DOHH2 (cell line): ENCODE measurements at regions not wholly inside any gene's neighbourhood (a gene's known extent, or its start where the extent isn't known, plus 50 kb on each side); places are given as distances from the start of the nearest gene placed in this dataset.

ENCODE experiments used
- H3F3A ChIP-seq: fragments of 200-600 bp; sonication (generic), shearing (Covaris generic); 2 replicates; pipeline ENCODE4 v1.6.0; 2016; ENCODE audit warnings: antibody characterized with exemption, mild to moderate bottlenecking; ENCODE audit not compliant: control insufficient read depth, insufficient read depth
- H3K27ac ChIP-seq: fragments of 200-600 bp; sonication (generic); 2 replicates; pipeline ENCODE4 v1.5.1; 2014; ENCODE audit warnings: low read depth, mild to moderate bottlenecking, low read length, moderate library complexity
- H3K27me3 ChIP-seq: fragments of 200-600 bp; sonication (generic); 2 replicates; pipeline ENCODE4 v1.6.1; 2014; ENCODE audit warnings: mild to moderate bottlenecking, low read length, mixed read lengths; ENCODE audit not compliant: control insufficient read depth
- H3K36me3 ChIP-seq: fragments of 200-600 bp; sonication (generic); 2 replicates; pipeline ENCODE4 v1.6.1; 2014; ENCODE audit warnings: mild to moderate bottlenecking, low read length, moderate library complexity, mixed read lengths; ENCODE audit not compliant: control insufficient read depth
- H3K4me1 ChIP-seq: fragments of 200-600 bp; sonication (generic); 2 replicates; pipeline ENCODE4 v1.6.1; 2014; ENCODE audit warnings: mild to moderate bottlenecking, low read length, mixed read lengths; ENCODE audit not compliant: control insufficient read depth
- H3K4me2 ChIP-seq: fragments of 200-600 bp; sonication (generic); 2 replicates; pipeline ENCODE4 v1.6.0; 2014; ENCODE audit warnings: mild to moderate bottlenecking, low read length, moderate library complexity
- H3K4me3 ChIP-seq: fragments of 200-600 bp; sonication (generic); 2 replicates; pipeline ENCODE4 v1.5.1; 2014; ENCODE audit warnings: mild to moderate bottlenecking, low read length, mixed read lengths
- H3K79me2 ChIP-seq: fragments of 200-600 bp; sonication (generic); 2 replicates; pipeline ENCODE4 v1.6.1; 2014; ENCODE audit warnings: mild to moderate bottlenecking, low read length, mixed read lengths; ENCODE audit not compliant: control insufficient read depth
- H3K9me2 ChIP-seq: fragments of 200-600 bp; sonication (generic); replicated peaks from 2 replicates; pipeline ENCODE4 v1.6.1; 2014; ENCODE audit warnings: mild to moderate bottlenecking, low read length, mixed read lengths; ENCODE audit not compliant: control insufficient read depth
- H3K9me3 ChIP-seq: fragments of 200-600 bp; sonication (generic); 2 replicates; pipeline ENCODE4 v1.6.1; 2014; ENCODE audit warnings: antibody characterized with exemption, low read length, mixed read lengths; ENCODE audit not compliant: control insufficient read depth, insufficient read depth
- H4K20me1 ChIP-seq: fragments of 200-600 bp; sonication (generic); 2 replicates; pipeline ENCODE4 v1.6.0; 2014; ENCODE audit warnings: low read depth, mild to moderate bottlenecking, antibody characterized with exemption, low read length, moderate library complexity; ENCODE audit not compliant: control insufficient read depth, insufficient read depth
- CTCF ChIP-seq: fragments of 200-600 bp; sonication (generic); IDR thresholded peaks from one replicate; pipeline ENCODE4 v1.5.1; 2014; ENCODE audit warnings: antibody characterized with exemption, mild to moderate bottlenecking, low read depth, low read length; ENCODE audit not compliant: poor library complexity, severe bottlenecking
- EZH2phosphoT487 ChIP-seq: fragments of 200-600 bp; sonication (generic); IDR thresholded peaks from 2 replicates; pipeline ENCODE4 v1.6.1; 2017; ENCODE audit warnings: borderline replicate concordance, mild to moderate bottlenecking, antibody characterized with exemption, low read length, moderate library complexity, mixed read lengths

GRCh38 chr5:83001796-83002381 is 75.3 kb downstream of the TMEM167A start:
- Histone ChIP-seq H3F3A (no peaks in the 10 kb centered on the region), H3K4me1 (no peaks in the 10 kb centered on the region), H3K36me3 (no peaks in the 10 kb centered on the region), H3K9me2 (no peaks in the 10 kb centered on the region), H3K4me2 (no peak overlapping the region), H3K79me2 (no peaks in the 10 kb centered on the region), H3K4me3 (no peak overlapping the region), H4K20me1 (no peaks in the 10 kb centered on the region), H3K27me3 (no peaks in the 10 kb centered on the region), H3K9me3 (no peaks in the 10 kb centered on the region), H3K27ac (no peak overlapping the region)
- TF ChIP-seq CTCF: no peak
- TF ChIP-seq EZH2phosphoT487: no peak

GRCh38 chr5:83000922-83001321 is 76.3 kb downstream of the TMEM167A start:
- no peaks in the 10 kb centered on the region for H3F3A ChIP-seq
- TF ChIP-seq EZH2phosphoT487: no peak
- TF ChIP-seq CTCF: no peak
- no peak overlapping the region for H3K4me2 ChIP-seq
- H3K79me2 ChIP-seq: no peaks in the 10 kb centered on the region
- H3K4me1 ChIP-seq: no peaks in the 10 kb centered on the region
- H3K27me3 ChIP-seq: 0 out of 2 replicates have a peak, but pooled peaks cover 3% of the 10 kb centered on the region
- no peaks in the 10 kb centered on the region for H4K20me1 ChIP-seq
- no peaks in the 10 kb centered on the region for H3K9me2 ChIP-seq
- no peaks in the 10 kb centered on the region for H3K9me3 ChIP-seq
- H3K4me3 ChIP-seq: no peak overlapping the region
- no peak overlapping the region for H3K27ac ChIP-seq
- no peaks in the 10 kb centered on the region for H3K36me3 ChIP-seq

GRCh38 chr5:83000428-83000827 is 76.8 kb downstream of the TMEM167A start:
- Histone ChIP-seq H3K4me1 (no peaks in the 10 kb centered on the region), H3K4me3 (no peak overlapping the region), H3K9me3 (no peaks in the 10 kb centered on the region), H4K20me1 (no peaks in the 10 kb centered on the region), H3K4me2 (no peak overlapping the region), H3F3A (no peaks in the 10 kb centered on the region), H3K79me2 (no peaks in the 10 kb centered on the region), H3K27me3 (0 out of 2 replicates have a peak, but pooled peaks cover 3% of the 10 kb centered on the region), H3K9me2 (no peaks in the 10 kb centered on the region), H3K27ac (no peak overlapping the region), H3K36me3 (no peaks in the 10 kb centered on the region)
- TF ChIP-seq EZH2phosphoT487 (no peak), CTCF (no peak)

GRCh38 chr5:82993416-82993815 is 83.8 kb downstream of the TMEM167A start:
- Histone ChIP-seq H3F3A (no peaks in the 10 kb centered on the region), H4K20me1 (no peaks in the 10 kb centered on the region), H3K79me2 (no peaks in the 10 kb centered on the region), H3K36me3 (no peaks in the 10 kb centered on the region), H3K9me2 (no peaks in the 10 kb centered on the region), H3K9me3 (no peaks in the 10 kb centered on the region), H3K4me3 (no peak overlapping the region), H3K27ac (no peak overlapping the region), H3K4me1 (no peaks in the 10 kb centered on the region), H3K27me3 (0 out of 2 replicates have a peak, but pooled peaks cover 3% of the 10 kb centered on the region), H3K4me2 (no peak overlapping the region)
- TF ChIP-seq CTCF (no peak), EZH2phosphoT487 (no peak)
